ENCODE measurements at regions not wholly inside any gene's neighbourhood (a gene's known extent, or its start where the extent isn't known, plus 50 kb on each side); places are given as distances from the start of the nearest gene placed in this dataset.
"Not testable (repeated sequence)": the region's sequence is repeated elsewhere in the genome, so short reads cannot be mapped to it uniquely, and the experiment has no call there.

GRCh38 chr3:20558161-20558560 is 372.2 kb upstream of the SGO1 start:
- no peak overlapping the region for H3K4me3 ChIP-seq (ENCODE audit: low read depth, low read length, poor library complexity, severe bottlenecking)
- CTCF ChIA-PET: no interaction called here
- H3K27me3 ChIP-seq (replicated peaks; ENCODE audit: insufficient read depth, low read depth, low read length, poor library complexity): no peaks in the 10 kb centered on the region
- no TSS peak for BruUV-seq (replicated peaks)
- intact Hi-C loops (cut with micrococcal nuclease; ENCODE audit: unreplicated experiment): no loop called here
- no peak for TF ChIP-seq CTCF (conservative IDR thresholded peaks at IDR 0.05; ENCODE audit: low read depth, low read length)
- no peak for TF ChIP-seq EZH2 (IDR thresholded peaks at IDR 0.05; ENCODE audit: borderline replicate concordance, low read depth, low read length, poor library complexity, severe bottlenecking)
- H3K9me3 ChIP-seq (ENCODE audit: low read depth, low read length, poor library complexity, severe bottlenecking): no peaks in the 10 kb centered on the region
- H3K27ac ChIP-seq (ENCODE audit: low read depth, low read length, poor library complexity, severe bottlenecking): no peak overlapping the region
- DNase-seq (ENCODE audit: low spot score): no peak
- no peaks in the 10 kb centered on the region for H3K4me1 ChIP-seq (ENCODE audit: insufficient read depth, low read length, poor library complexity, severe bottlenecking)
- POLR2A ChIA-PET (ENCODE audit: low non-redundant PET): no interaction called here
- H3K36me3 ChIP-seq (ENCODE audit: insufficient read depth, low read length, poor library complexity, severe bottlenecking): no peaks in the 10 kb centered on the region

- POLR2A ChIA-PET (ENCODE audit: low non-redundant PET): no interaction called here
- intact Hi-C loops (cut with micrococcal nuclease; ENCODE audit: unreplicated experiment): no loop called here
- Histone ChIP-seq H3K4me3 (ENCODE audit: low read depth, low read length, poor library complexity, severe bottlenecking) (no peak overlapping the region), H3K27me3 (replicated peaks; ENCODE audit: insufficient read depth, low read depth, low read length, poor library complexity) (no peaks in the 10 kb centered on the region), H3K9me3 (ENCODE audit: low read depth, low read length, poor library complexity, severe bottlenecking) (no peaks in the 10 kb centered on the region), H3K36me3 (ENCODE audit: insufficient read depth, low read length, poor library complexity, severe bottlenecking) (no peaks in the 10 kb centered on the region), H3K27ac (ENCODE audit: low read depth, low read length, poor library complexity, severe bottlenecking) (no peak overlapping the region), H3K4me1 (ENCODE audit: insufficient read depth, low read length, poor library complexity, severe bottlenecking) (no peaks in the 10 kb centered on the region)
- CTCF ChIA-PET: no interaction called here
- no TSS peak for BruUV-seq (replicated peaks)
- TF ChIP-seq CTCF (conservative IDR thresholded peaks at IDR 0.05; ENCODE audit: low read depth, low read length): no peak
- TF ChIP-seq EZH2 (IDR thresholded peaks at IDR 0.05; ENCODE audit: borderline replicate concordance, low read depth, low read length, poor library complexity, severe bottlenecking): no peak
- DNase-seq (ENCODE audit: low spot score): no peak
These were observed 370.7 kb upstream of the SGO1 start for GRCh38 chr3:20556661-20557060.

GRCh38 chr3:20552605-20553275 is 366.7 kb upstream of the SGO1 start:
- intact Hi-C loops (cut with micrococcal nuclease; ENCODE audit: unreplicated experiment): no loop called here
- POLR2A ChIA-PET (ENCODE audit: low non-redundant PET): no interaction called here
- BruUV-seq (replicated peaks): no TSS peak
- H3K27ac ChIP-seq (ENCODE audit: low read depth, low read length, poor library complexity, severe bottlenecking): no peak overlapping the region
- no peaks in the 10 kb centered on the region for H3K36me3 ChIP-seq (ENCODE audit: insufficient read depth, low read length, poor library complexity, severe bottlenecking)
- no peaks in the 10 kb centered on the region for H3K4me1 ChIP-seq (ENCODE audit: insufficient read depth, low read length, poor library complexity, severe bottlenecking)
- DNase-seq (ENCODE audit: low spot score): no peak
- H3K9me3 ChIP-seq (ENCODE audit: low read depth, low read length, poor library complexity, severe bottlenecking): no peaks in the 10 kb centered on the region
- no peak overlapping the region for H3K4me3 ChIP-seq (ENCODE audit: low read depth, low read length, poor library complexity, severe bottlenecking)
- no peak for TF ChIP-seq CTCF (conservative IDR thresholded peaks at IDR 0.05; ENCODE audit: low read depth, low read length)
- CTCF ChIA-PET: no interaction called here
- H3K27me3 ChIP-seq (replicated peaks; ENCODE audit: insufficient read depth, low read depth, low read length, poor library complexity): no peaks in the 10 kb centered on the region

GRCh38 chr3:20547361-20548269 is 361.6 kb upstream of the SGO1 start:
- H3K4me1 ChIP-seq (ENCODE audit: insufficient read depth, low read length, poor library complexity, severe bottlenecking); H3K27me3 ChIP-seq (replicated peaks; ENCODE audit: insufficient read depth, low read depth, low read length, poor library complexity); H3K9me3 ChIP-seq (ENCODE audit: low read depth, low read length, poor library complexity, severe bottlenecking); BruUV-seq (replicated peaks); H3K4me3 ChIP-seq (ENCODE audit: low read depth, low read length, poor library complexity, severe bottlenecking); H3K36me3 ChIP-seq (ENCODE audit: insufficient read depth, low read length, poor library complexity, severe bottlenecking); POLR2A ChIA-PET (ENCODE audit: low non-redundant PET); intact Hi-C loops (cut with micrococcal nuclease; ENCODE audit: unreplicated experiment); DNase-seq (ENCODE audit: low spot score); CTCF ChIA-PET; H3K27ac ChIP-seq (ENCODE audit: low read depth, low read length, poor library complexity, severe bottlenecking): not testable (repeated sequence)

All from A673 (cell line).